Subcutaneous abdominal adipose tissue (tissue), 5 donors: ENCODE measurements at regions not wholly inside any gene's neighbourhood (a gene's known extent, or its start where the extent isn't known, plus 50 kb on each side); places are given as distances from the start of the nearest gene placed in this dataset.
"Not testable (repeated sequence)": the region's sequence is repeated elsewhere in the genome, so short reads cannot be mapped to it uniquely, and the experiment has no call there.

Experiments used
- H3K27ac ChIP-seq: one replicate; pipeline ENCODE4 v1.7.0; 2013; ENCODE audit warnings: low read depth, mild to moderate bottlenecking, inconsistent platforms, low read length, moderate library complexity
- H3K27me3 ChIP-seq, 5 donors: one replicate each; pipeline ENCODE4 v1.7.0; 2013; ENCODE audit warnings: low read length in 5 of 5, inconsistent platforms in 1 of 5; ENCODE audit not compliant: control insufficient read depth in 5 of 5, insufficient read depth in 4 of 5
- H3K36me3 ChIP-seq, 5 donors: one replicate each; pipeline ENCODE4 v1.7.0; 2013; ENCODE audit warnings: low read length in 5 of 5; ENCODE audit not compliant: control insufficient read depth in 5 of 5, insufficient read depth in 5 of 5
- H3K4me1 ChIP-seq, 5 donors: one replicate each; pipeline ENCODE4 v1.7.0; 2013; ENCODE audit warnings: low read length in 5 of 5, mild to moderate bottlenecking in 3 of 5, moderate library complexity in 1 of 5; ENCODE audit not compliant: control insufficient read depth in 5 of 5, insufficient read depth in 5 of 5
- H3K4me3 ChIP-seq, 5 donors: one replicate each; pipeline ENCODE4 v1.7.0; 2013; ENCODE audit warnings: low read length in 5 of 5, low read depth in 1 of 5
- H3K9ac ChIP-seq, 5 donors: one replicate each; pipeline ENCODE4 v1.7.0; 2013; ENCODE audit warnings: low read length in 5 of 5, mild to moderate bottlenecking in 4 of 5, moderate library complexity in 3 of 5
- H3K9me3 ChIP-seq, 5 donors: one replicate each; pipeline ENCODE4 v1.7.0; 2013; ENCODE audit warnings: low read length in 5 of 5; ENCODE audit not compliant: control insufficient read depth in 5 of 5
- donor health status: healthy.
- donor health status: healthy.
- donor health status: healthy.
- donor health status: healthy.
- donor health status: healthy.

GRCh38 chr6:75031102-75031501, 174.8 kb downstream of the COL12A1 start:
- not testable (repeated sequence) for H3K4me1 ChIP-seq, H3K27ac ChIP-seq, H3K27me3 ChIP-seq, H3K4me3 ChIP-seq, H3K9me3 ChIP-seq, H3K9ac ChIP-seq, H3K36me3 ChIP-seq

GRCh38 chr6:75029333-75029732, 176.5 kb downstream of the COL12A1 start:
- no peaks in the 10 kb centered on the region for H3K27me3 ChIP-seq
- H3K36me3 ChIP-seq, result no peaks in the 10 kb centered on the region
- no peak overlapping the region for H3K4me3 ChIP-seq
- H3K4me1 ChIP-seq, result no peaks in the 10 kb centered on the region
- H3K27ac ChIP-seq, result no peak overlapping the region
- no peak overlapping the region for H3K9ac ChIP-seq
- H3K9me3 ChIP-seq, result no peaks in the 10 kb centered on the region

- Histone ChIP-seq H3K4me1 (no peaks in the 10 kb centered on the region), H3K4me3 (no peak overlapping the region), H3K36me3 (no peaks in the 10 kb centered on the region), H3K9ac (no peak overlapping the region), H3K27ac (no peak overlapping the region), H3K27me3 (no peaks in the 10 kb centered on the region), H3K9me3 (no peaks in the 10 kb centered on the region)
Observed at GRCh38 chr6:75025371-75025770, 180.5 kb downstream of the COL12A1 start.

- no peaks in the 10 kb centered on the region for H3K27me3 ChIP-seq
- no peaks in the 10 kb centered on the region for H3K4me1 ChIP-seq
- no peaks in the 10 kb centered on the region for H3K36me3 ChIP-seq
- H3K9ac ChIP-seq, result no peak overlapping the region
- H3K9me3 ChIP-seq, result no peaks in the 10 kb centered on the region
- H3K27ac ChIP-seq, result no peak overlapping the region
- H3K4me3 ChIP-seq, result no peak overlapping the region
Observed at GRCh38 chr6:75024828-75025227, 181.0 kb downstream of the COL12A1 start.

- peaks cover 0 to 3% (median 0%) of the 10 kb centered on the region in 5 donors for H3K9me3 ChIP-seq
- no peaks in the 10 kb centered on the region for H3K36me3 ChIP-seq
- no peak overlapping the region for H3K27ac ChIP-seq
- H3K27me3 ChIP-seq, result no peaks in the 10 kb centered on the region
- no peak overlapping the region for H3K4me3 ChIP-seq
- H3K9ac ChIP-seq, result no peak overlapping the region
- no peaks in the 10 kb centered on the region for H3K4me1 ChIP-seq
Observed at GRCh38 chr6:75023634-75024033, 182.2 kb downstream of the COL12A1 start.

GRCh38 chr6:75020971-75021370, 184.9 kb downstream of the COL12A1 start:
- H3K36me3 ChIP-seq, result no peaks in the 10 kb centered on the region
- no peaks in the 10 kb centered on the region for H3K27me3 ChIP-seq
- no peak overlapping the region for H3K9ac ChIP-seq
- H3K4me3 ChIP-seq, result no peak overlapping the region
- peaks cover 0 to 4% (median 0%) of the 10 kb centered on the region in 5 donors for H3K9me3 ChIP-seq
- no peak overlapping the region for H3K27ac ChIP-seq
- H3K4me1 ChIP-seq, result no peaks in the 10 kb centered on the region

GRCh38 chr6:75020376-75020775, 185.5 kb downstream of the COL12A1 start:
- Histone ChIP-seq H3K36me3 (no peaks in the 10 kb centered on the region), H3K4me1 (no peaks in the 10 kb centered on the region), H3K9ac (no peak overlapping the region), H3K9me3 (peaks cover 0 to 4% (median 0%) of the 10 kb centered on the region in 5 donors), H3K4me3 (no peak overlapping the region), H3K27ac (no peak overlapping the region), H3K27me3 (no peaks in the 10 kb centered on the region)

- H3K4me1 ChIP-seq, result no peaks in the 10 kb centered on the region
- no peaks in the 10 kb centered on the region for H3K36me3 ChIP-seq
- no peak overlapping the region for H3K9ac ChIP-seq
- H3K4me3 ChIP-seq, result no peak overlapping the region
- no peak overlapping the region for H3K27ac ChIP-seq
- no peaks in the 10 kb centered on the region for H3K9me3 ChIP-seq
- no peaks in the 10 kb centered on the region for H3K27me3 ChIP-seq
Observed at GRCh38 chr6:75012018-75012417, 193.8 kb downstream of the COL12A1 start.

GRCh38 chr6:75003984-75004383, 201.9 kb downstream of the COL12A1 start:
- H3K27ac ChIP-seq, H3K4me3 ChIP-seq, H3K9ac ChIP-seq, H3K9me3 ChIP-seq, H3K4me1 ChIP-seq, H3K27me3 ChIP-seq, H3K36me3 ChIP-seq: not testable (repeated sequence)

- H3K9me3 ChIP-seq, result no peaks in the 10 kb centered on the region
- H3K27me3 ChIP-seq, result peaks cover 0 to 2% (median 0%) of the 10 kb centered on the region in 5 donors
- H3K4me1 ChIP-seq, result no peaks in the 10 kb centered on the region
- H3K9ac ChIP-seq, result no peak overlapping the region
- H3K4me3 ChIP-seq, result no peak overlapping the region
- H3K36me3 ChIP-seq, result no peaks in the 10 kb centered on the region
- H3K27ac ChIP-seq, result no peak overlapping the region
Observed at GRCh38 chr6:74997646-74998045, 208.2 kb downstream of the COL12A1 start.

- Histone ChIP-seq H3K27me3 (peaks cover 0 to 2% (median 0%) of the 10 kb centered on the region in 5 donors), H3K4me3 (no peak overlapping the region), H3K4me1 (no peaks in the 10 kb centered on the region), H3K9me3 (no peaks in the 10 kb centered on the region), H3K27ac (no peak overlapping the region), H3K9ac (no peak overlapping the region), H3K36me3 (no peaks in the 10 kb centered on the region)
Observed at GRCh38 chr6:74993136-74993535, 212.7 kb downstream of the COL12A1 start.
